Central memory CD8-positive, alpha-beta T cell (primary cell): ENCODE measurements at regions not wholly inside any gene's neighbourhood (a gene's known extent, or its start where the extent isn't known, plus 50 kb on each side); places are given as distances from the start of the nearest gene placed in this dataset.

ENCODE experiments used
- ATAC-seq: fragments of 150-1000 bp; cut with Tn5 transposase; replicated peaks from 2 replicates; pipeline ENCODE4 v1.10.0; 2022; ENCODE audit warnings: mild to moderate bottlenecking, moderate FRiP score, moderate number of reproducible peaks; ENCODE audit not compliant: poor library complexity, severe bottlenecking; ENCODE audit errors: extremely low read depth
- DNase-seq, 2 donors: peaks; one replicate each; pipeline ENCODE4 v3.0.0; 2021; ENCODE audit warnings: low spot score in 2 of 2
- H3K27ac Mint-ChIP-seq: one replicate; pipeline ENCODE4 v1.8.0; 2022; ENCODE audit warnings: low read depth, mild to moderate bottlenecking, moderate library complexity, mixed read lengths
- H3K27me3 Mint-ChIP-seq: one replicate; pipeline ENCODE4 v1.8.0; 2022; ENCODE audit warnings: mixed read lengths
- H3K36me3 Mint-ChIP-seq: one replicate; pipeline ENCODE4 v1.8.0; 2022; ENCODE audit warnings: mild to moderate bottlenecking, moderate library complexity, mixed read lengths; ENCODE audit not compliant: insufficient read depth
- H3K4me1 Mint-ChIP-seq: one replicate; pipeline ENCODE4 v1.8.0; 2022; ENCODE audit warnings: mixed read lengths
- H3K4me3 Mint-ChIP-seq: one replicate; pipeline ENCODE4 v1.8.0; 2022; ENCODE audit warnings: mild to moderate bottlenecking, moderate library complexity, mixed read lengths
- H3K9me3 Mint-ChIP-seq: one replicate; pipeline ENCODE4 v1.8.0; 2022; ENCODE audit warnings: mixed read lengths

DNA sequence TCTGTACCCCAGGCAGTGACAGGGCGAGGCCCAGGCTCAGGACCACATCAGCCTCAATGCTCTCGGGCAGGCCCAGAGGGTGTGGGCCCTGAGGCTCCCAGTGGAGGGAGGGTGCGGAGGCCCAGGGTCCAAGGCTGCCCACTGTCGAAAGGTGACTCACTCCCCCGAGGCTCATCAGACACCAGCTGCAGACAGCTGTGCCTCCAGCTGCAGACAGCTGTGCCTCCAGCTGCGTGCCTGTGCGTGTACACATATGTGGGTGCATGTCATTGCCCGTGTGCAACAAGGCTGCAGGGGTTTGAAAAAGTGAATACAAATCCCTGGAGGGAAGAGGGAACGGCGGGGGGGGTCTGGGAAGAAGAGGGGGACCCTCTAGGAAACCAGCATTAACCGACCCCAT, 134.3 kb downstream of the BRD1 start:
- no peak for ATAC-seq

GRCh38 chr22:49692499-49693225, 135.0 kb downstream of the BRD1 start:
- DNase-seq, result no peak
- Mint-ChIP-seq H3K9me3 (peaks cover 6% of the 10 kb centered on the region), H3K27me3 (peaks cover 42% of the 10 kb centered on the region), H3K36me3 (no peaks in the 10 kb centered on the region), H3K4me1 (peaks cover 4% of the 10 kb centered on the region), H3K4me3 (no peak overlapping the region), H3K27ac (no peak overlapping the region)
- ATAC-seq, result no peak

More for the DNA sequence above, 134.3 kb downstream of the BRD1 start:
- peaks cover 4% of the 10 kb centered on the region for H3K4me1 Mint-ChIP-seq
- H3K9me3 Mint-ChIP-seq, result peaks cover 6% of the 10 kb centered on the region
- no peak overlapping the region for H3K27ac Mint-ChIP-seq
- H3K4me3 Mint-ChIP-seq, result no peak overlapping the region
- no peak for DNase-seq
- no peaks in the 10 kb centered on the region for H3K36me3 Mint-ChIP-seq
- H3K27me3 Mint-ChIP-seq, result peaks cover 34% of the 10 kb centered on the region

DNA sequence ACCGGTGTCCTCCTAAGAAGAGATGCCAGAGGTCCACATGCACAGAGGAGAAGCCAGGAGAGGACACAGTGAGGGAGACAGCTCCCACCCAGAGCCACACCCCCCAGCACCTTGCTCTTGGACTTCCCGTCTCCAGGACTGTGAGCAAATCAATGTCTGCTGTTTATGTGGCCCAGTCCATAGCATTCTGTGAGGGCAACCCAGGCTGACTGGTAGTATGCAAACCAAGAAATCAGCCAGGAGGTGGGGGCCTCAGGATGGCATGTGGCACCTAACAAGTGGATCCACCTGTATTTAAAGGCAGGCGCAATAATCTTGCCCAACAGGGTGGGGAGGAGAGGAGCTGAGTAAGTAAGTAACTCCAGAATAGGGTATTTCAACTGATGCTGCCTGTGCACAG, 136.4 kb downstream of the BRD1 start:
- H3K4me3 Mint-ChIP-seq, result no peak overlapping the region
- peaks cover 4% of the 10 kb centered on the region for H3K4me1 Mint-ChIP-seq
- H3K27ac Mint-ChIP-seq, result no peak overlapping the region
- no peak for ATAC-seq
- no peak for DNase-seq
- no peaks in the 10 kb centered on the region for H3K36me3 Mint-ChIP-seq
- no peaks in the 10 kb centered on the region for H3K9me3 Mint-ChIP-seq
- H3K27me3 Mint-ChIP-seq, result peaks cover 46% of the 10 kb centered on the region

GRCh38 chr22:49690454-49690853, 137.2 kb downstream of the BRD1 start:
- ATAC-seq (no peak), DNase-seq (no peak)
- no peaks in the 10 kb centered on the region for H3K36me3 Mint-ChIP-seq
- peaks cover 47% of the 10 kb centered on the region for H3K27me3 Mint-ChIP-seq
- no peak overlapping the region for H3K4me3 Mint-ChIP-seq
- no peak overlapping the region for H3K27ac Mint-ChIP-seq
- no peaks in the 10 kb centered on the region for H3K9me3 Mint-ChIP-seq
- H3K4me1 Mint-ChIP-seq, result peaks cover 4% of the 10 kb centered on the region

DNA sequence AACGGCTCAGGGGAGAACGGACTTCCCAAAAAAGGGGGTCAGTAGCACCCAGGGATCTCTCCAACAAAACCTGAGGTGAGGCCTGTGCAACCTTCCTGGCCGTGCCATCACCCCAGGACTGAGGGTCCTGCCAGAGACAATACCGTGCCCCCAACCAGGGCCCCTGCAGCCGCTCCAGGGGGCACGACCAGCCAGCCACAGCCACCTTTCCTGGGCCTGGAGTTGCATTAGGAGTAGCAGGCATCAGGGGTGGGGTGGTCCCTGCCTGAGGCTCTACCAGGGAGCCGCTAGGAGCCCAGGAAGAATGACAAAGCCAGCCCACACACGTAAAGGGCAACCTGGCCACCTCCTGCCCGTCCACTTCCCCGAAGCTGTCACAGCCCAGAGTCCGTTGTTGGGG, 137.8 kb downstream of the BRD1 start:
- Mint-ChIP-seq H3K4me3 (no peak overlapping the region), H3K36me3 (no peaks in the 10 kb centered on the region), H3K27ac (no peak overlapping the region), H3K27me3 (peaks cover 53% of the 10 kb centered on the region), H3K4me1 (peaks cover 4% of the 10 kb centered on the region), H3K9me3 (no peaks in the 10 kb centered on the region)
- DNase-seq (no peak), ATAC-seq (no peak)

- peaks cover 58% of the 10 kb centered on the region for H3K27me3 Mint-ChIP-seq
- no peaks in the 10 kb centered on the region for H3K36me3 Mint-ChIP-seq
- H3K27ac Mint-ChIP-seq, result no peak overlapping the region
- ATAC-seq (no peak), DNase-seq (no peak)
- H3K4me3 Mint-ChIP-seq, result no peak overlapping the region
- no peaks in the 10 kb centered on the region for H3K9me3 Mint-ChIP-seq
- H3K4me1 Mint-ChIP-seq, result peaks cover 4% of the 10 kb centered on the region
Measured at GRCh38 chr22:49689255-49689770, 138.4 kb downstream of the BRD1 start.

- Mint-ChIP-seq H3K4me3 (no peak overlapping the region), H3K27me3 (peaks cover 61% of the 10 kb centered on the region), H3K36me3 (no peaks in the 10 kb centered on the region), H3K9me3 (no peaks in the 10 kb centered on the region), H3K4me1 (peaks cover 4% of the 10 kb centered on the region), H3K27ac (no peak overlapping the region)
- ATAC-seq, result no peak
- DNase-seq, result no peak
Measured at GRCh38 chr22:49688516-49689254, 139.0 kb downstream of the BRD1 start.

DNA sequence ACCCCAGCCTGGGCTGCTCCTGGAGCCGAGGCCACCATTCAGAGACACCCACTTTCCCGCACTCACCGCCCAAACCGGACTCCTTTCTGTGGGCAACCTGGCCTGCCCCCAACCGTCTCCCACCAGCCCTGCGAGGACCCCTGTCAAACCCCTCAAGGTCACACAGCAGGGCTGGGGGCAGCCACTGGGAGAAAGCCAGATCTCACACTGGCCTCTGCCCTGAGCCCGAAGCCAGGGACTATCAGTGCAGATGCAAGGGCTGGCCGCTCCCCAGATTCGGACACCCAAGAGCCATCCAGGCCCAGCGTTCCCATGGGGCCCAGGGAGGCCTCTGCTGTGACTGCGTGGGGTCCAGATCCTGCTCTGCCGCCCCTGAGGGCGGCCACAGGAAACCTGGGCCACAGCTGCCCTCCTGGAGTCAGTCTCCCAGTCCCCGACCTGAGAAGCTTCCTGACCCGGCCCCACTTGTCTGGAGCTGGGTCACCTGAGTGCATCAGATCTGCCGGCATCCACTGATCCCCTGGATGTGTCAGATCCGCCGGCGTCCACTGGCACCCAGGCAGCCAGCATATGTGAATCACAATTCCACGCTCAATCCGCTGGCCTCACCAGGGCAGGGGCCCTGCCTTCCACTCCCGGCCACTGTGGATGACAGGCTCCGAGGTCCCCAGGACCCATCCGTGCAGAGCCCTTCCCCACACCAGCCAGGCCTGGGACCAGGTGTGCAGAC, 139.7 kb downstream of the BRD1 start:
- Mint-ChIP-seq H3K4me1 (peaks cover 4% of the 10 kb centered on the region), H3K27me3 (peaks cover 61% of the 10 kb centered on the region), H3K36me3 (no peaks in the 10 kb centered on the region), H3K4me3 (no peak overlapping the region), H3K9me3 (no peaks in the 10 kb centered on the region), H3K27ac (no peak overlapping the region)
- DNase-seq, result no peak
- no peak for ATAC-seq

DNA sequence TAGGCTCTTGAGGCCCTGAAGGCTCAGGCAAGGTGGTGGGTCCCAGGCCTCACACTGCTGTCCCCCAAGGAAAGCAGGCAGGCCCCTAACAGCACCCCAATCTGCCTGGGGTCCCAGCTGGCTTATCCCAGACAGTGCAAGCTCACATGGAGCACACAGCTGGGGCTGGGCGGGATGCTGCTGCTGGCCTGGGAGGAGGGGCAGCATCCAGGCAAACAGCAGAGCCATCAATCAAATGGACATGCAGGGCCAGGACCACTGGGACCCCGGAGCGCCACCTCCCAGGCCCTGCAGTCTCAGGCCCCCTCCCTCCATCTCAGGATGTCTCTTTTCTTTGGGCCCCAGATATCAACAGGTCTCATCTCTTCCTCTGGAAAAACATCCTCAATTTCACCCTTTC, 140.3 kb downstream of the BRD1 start:
- ATAC-seq (no peak), DNase-seq (no peak)
- H3K9me3 Mint-ChIP-seq, result no peaks in the 10 kb centered on the region
- H3K27me3 Mint-ChIP-seq, result peaks cover 61% of the 10 kb centered on the region
- no peak overlapping the region for H3K4me3 Mint-ChIP-seq
- no peaks in the 10 kb centered on the region for H3K36me3 Mint-ChIP-seq
- peaks cover 3% of the 10 kb centered on the region for H3K4me1 Mint-ChIP-seq
- H3K27ac Mint-ChIP-seq, result no peak overlapping the region

- no peak overlapping the region for H3K27ac Mint-ChIP-seq
- no peaks in the 10 kb centered on the region for H3K4me1 Mint-ChIP-seq
- H3K27me3 Mint-ChIP-seq, result peaks cover 55% of the 10 kb centered on the region
- ATAC-seq (no peak), DNase-seq (no peak)
- H3K36me3 Mint-ChIP-seq, result no peaks in the 10 kb centered on the region
- H3K4me3 Mint-ChIP-seq, result no peak overlapping the region
- no peaks in the 10 kb centered on the region for H3K9me3 Mint-ChIP-seq
Measured at GRCh38 chr22:49686495-49687219, 141.0 kb downstream of the BRD1 start.

DNA sequence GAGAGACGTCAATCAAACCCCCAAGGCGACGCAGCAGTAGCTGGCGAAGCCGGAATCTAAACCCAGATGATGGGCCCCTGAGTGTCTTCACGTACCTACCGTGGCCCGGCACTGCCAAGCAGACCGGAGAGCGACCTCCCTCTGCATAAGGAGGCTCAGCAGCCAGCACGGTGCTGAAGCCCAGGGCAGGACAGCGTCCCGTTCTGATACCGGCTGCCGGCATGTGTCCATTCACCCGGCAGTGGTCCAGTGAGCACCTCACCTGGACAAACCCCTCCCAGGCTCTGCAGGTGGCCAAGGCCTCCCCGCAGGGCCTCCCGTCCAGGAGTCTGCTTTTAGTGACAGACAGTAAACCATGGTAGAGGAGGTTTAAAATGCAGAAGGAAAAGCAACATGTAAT, 142.0 kb downstream of the BRD1 start:
- no peak overlapping the region for H3K27ac Mint-ChIP-seq
- no peaks in the 10 kb centered on the region for H3K9me3 Mint-ChIP-seq

DNA sequence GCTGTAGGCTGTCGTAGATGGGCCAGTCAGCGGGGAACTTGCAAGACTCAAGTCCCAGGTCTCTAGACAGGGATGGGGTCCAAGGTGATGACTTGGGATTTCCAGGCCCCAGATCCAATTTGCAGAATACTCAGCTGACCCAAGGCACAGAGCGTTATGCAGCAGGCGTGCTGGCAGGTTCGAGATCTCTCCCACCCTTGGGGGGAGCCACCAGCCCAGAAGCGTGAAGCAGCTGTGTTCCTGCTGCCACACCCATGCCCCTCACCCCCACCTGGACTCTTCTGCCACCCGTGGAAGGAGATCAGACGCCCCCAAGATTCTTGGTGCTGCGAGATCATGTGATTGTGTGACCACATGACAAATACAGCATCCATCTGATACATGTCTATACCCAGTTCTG, 142.6 kb downstream of the BRD1 start:
- Mint-ChIP-seq H3K27ac (no peak overlapping the region), H3K36me3 (no peaks in the 10 kb centered on the region), H3K4me1 (no peaks in the 10 kb centered on the region), H3K9me3 (no peaks in the 10 kb centered on the region), H3K4me3 (no peak overlapping the region), H3K27me3 (peaks cover 40% of the 10 kb centered on the region)
- DNase-seq (no peak), ATAC-seq (no peak)

More for the DNA sequence above, 142.0 kb downstream of the BRD1 start:
- Mint-ChIP-seq H3K27me3 (peaks cover 46% of the 10 kb centered on the region), H3K36me3 (no peaks in the 10 kb centered on the region), H3K4me3 (no peak overlapping the region), H3K4me1 (no peaks in the 10 kb centered on the region)
- ATAC-seq (no peak), DNase-seq (no peak)
